ENCODE measurements at regions not wholly inside any gene's neighbourhood (a gene's known extent, or its start where the extent isn't known, plus 50 kb on each side); places are given as distances from the start of the nearest gene placed in this dataset.
"Not testable (repeated sequence)": the region's sequence is repeated elsewhere in the genome, so short reads cannot be mapped to it uniquely, and the experiment has no call there.

DNA sequence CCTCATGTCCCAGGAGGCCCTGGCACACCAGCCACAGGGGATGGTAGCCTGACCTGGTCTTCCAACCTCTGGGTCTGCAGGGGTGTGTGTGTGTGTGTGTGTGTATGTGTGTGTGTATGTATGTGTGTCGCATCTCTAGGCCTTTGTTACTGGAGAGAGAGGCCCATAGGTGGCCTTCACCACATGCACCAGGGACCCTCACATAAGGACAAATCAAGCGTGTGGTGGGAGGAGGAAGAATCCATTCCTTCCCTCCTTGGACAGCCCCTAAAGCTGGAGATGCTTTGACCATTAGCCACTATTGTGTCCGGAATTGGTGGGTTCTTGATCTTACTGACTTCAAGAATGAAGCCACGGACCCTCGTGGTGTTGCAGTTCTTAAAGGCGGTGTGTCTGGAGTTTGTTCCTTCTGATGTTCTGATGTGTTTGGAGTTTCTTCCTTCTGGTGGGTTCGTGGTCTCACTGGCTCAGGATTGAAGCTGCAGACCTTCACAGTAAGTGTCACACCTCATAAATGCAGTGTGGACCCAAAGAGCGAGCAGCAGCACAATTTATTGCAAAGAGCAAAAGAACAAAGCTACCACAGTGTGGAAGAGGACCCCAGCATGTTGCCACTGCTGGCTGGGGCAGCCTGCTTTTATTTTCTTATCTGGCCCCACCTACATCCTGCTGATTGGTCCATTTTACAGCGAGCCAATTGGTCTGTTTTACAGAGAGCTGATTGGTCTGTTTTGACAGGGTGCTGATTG lies 104.1 kb downstream of the DDX1 start:
- H3K27me3 ChIP-seq (ENCODE audit: control insufficient read depth, insufficient read depth, low read length): no peaks in the 10 kb centered on the region
- TF ChIP-seq, protein P1, sequence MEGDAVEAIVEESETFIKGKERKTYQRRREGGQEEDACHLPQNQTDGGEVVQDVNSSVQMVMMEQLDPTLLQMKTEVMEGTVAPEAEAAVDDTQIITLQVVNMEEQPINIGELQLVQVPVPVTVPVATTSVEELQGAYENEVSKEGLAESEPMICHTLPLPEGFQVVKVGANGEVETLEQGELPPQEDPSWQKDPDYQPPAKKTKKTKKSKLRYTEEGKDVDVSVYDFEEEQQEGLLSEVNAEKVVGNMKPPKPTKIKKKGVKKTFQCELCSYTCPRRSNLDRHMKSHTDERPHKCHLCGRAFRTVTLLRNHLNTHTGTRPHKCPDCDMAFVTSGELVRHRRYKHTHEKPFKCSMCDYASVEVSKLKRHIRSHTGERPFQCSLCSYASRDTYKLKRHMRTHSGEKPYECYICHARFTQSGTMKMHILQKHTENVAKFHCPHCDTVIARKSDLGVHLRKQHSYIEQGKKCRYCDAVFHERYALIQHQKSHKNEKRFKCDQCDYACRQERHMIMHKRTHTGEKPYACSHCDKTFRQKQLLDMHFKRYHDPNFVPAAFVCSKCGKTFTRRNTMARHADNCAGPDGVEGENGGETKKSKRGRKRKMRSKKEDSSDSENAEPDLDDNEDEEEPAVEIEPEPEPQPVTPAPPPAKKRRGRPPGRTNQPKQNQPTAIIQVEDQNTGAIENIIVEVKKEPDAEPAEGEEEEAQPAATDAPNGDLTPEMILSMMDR (IDR thresholded peaks at IDR 0.05; ENCODE audit: low read depth, low read length): no peak
- no peak overlapping the region for H3K27ac ChIP-seq (ENCODE audit: low read depth, low read length)
- DNase-seq (ENCODE audit: low read depth, low spot score): no peak
- H3K4me3 ChIP-seq (ENCODE audit: low read depth, low read length): no peak overlapping the region
- H3K9me3 ChIP-seq (ENCODE audit: control insufficient read depth, insufficient read depth, low read length): peaks cover 5% of the 10 kb centered on the region; the same call in 1 of the 2 replicates
- POLR2A ChIA-PET: no interaction called here
- CTCF ChIA-PET: no interaction called here

DNA sequence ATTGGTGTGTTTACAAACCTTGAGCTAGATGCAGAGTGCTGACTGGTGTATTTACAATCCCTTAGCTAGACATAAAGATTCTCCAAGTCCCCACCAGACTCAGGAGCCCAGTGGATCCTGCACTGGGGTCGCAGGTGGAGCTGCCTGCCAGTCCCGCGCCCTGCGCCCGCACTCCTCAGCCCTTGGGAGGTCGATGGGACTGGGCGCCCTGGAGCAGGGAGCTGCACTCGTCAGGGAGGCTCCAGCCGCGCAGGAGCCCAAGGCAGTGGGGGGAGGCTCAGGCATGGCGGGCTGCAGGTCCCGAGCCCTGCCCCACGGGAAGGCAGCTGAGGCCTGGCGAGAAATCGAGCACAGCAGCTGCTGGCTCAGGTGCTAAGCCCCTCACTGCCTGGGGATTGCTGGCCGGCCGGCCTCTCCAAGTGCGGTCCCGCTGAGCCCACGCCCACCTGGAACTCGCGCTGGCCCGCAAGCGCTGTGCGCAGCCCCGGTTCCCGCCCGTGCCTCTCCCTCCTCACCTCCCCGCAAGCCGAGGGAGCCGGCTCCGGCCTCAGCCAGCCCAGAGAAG lies 105.0 kb downstream of the DDX1 start:
- H3K27ac ChIP-seq (ENCODE audit: low read depth, low read length); H3K27me3 ChIP-seq (ENCODE audit: control insufficient read depth, insufficient read depth, low read length); H3K4me3 ChIP-seq (ENCODE audit: low read depth, low read length); DNase-seq (ENCODE audit: low read depth, low spot score); POLR2A ChIA-PET; H3K9me3 ChIP-seq (ENCODE audit: control insufficient read depth, insufficient read depth, low read length); CTCF ChIA-PET: not testable (repeated sequence)

DNA sequence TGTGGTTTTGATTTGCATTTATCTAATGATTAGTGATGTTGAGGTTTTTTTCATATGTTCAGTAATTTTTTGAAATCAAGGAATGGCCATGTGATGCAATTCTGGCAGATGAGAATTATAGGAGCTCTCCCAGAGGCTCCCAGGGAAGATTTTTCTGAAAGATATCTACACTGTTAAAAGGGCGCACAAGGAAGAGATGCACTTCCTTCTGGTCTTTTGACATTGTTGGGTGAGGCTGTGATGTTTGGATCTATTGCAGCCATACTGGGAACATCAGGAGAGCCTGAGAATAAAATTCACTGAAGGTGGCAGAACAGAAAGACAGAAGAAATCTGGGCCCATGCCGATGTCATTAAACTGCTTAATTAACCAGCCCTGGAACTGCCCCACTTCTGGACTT lies 108.5 kb downstream of the DDX1 start:
- CTCF ChIA-PET: no interaction called here
- H3K4me3 ChIP-seq (ENCODE audit: low read depth, low read length): no peak overlapping the region
- POLR2A ChIA-PET: no interaction called here

DNA sequence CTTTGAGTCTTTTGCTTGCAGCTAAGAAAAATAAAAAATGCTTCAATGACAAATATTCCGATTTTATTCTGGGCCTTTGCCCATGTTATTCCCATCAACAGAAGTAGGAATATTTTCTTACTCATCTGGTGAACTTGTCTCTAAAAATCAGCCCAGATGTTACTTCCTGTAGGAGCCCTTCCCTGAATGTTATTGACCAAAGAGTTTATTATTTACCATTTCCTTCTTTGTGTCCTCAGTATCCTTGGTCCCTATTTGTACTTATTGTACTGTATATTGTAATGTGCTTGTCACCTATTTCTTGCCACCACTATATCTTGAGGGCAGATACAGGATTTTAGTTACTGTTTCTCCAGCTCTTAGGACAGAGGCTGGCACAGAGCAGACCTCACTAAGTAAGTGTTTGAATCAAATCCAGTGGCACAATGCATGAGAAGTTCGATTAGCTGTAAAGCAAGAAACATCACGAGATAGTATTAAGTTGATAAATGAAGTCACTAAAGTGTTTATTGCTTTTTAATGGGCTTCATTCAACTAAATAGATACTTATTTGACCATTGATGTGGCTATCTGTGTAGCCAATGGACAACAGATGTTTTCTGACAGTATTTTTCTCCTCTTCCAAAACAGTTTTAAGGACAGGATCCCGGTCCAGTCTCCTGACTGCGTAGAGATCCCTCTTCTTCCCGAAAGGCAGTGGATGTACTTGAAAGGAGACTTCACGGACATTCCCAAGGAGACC lies 109.1 kb downstream of the DDX1 start:
- TF ChIP-seq, protein P1 (IDR thresholded peaks at IDR 0.05; ENCODE audit: low read depth, low read length): no peak
- no peaks in the 10 kb centered on the region; the same call in 1 of the 2 replicates for H3K9me3 ChIP-seq (ENCODE audit: control insufficient read depth, insufficient read depth, low read length)
- no peak overlapping the region for H3K4me3 ChIP-seq (ENCODE audit: low read depth, low read length)
- POLR2A ChIA-PET: no interaction called here
- no peak overlapping the region for H3K27ac ChIP-seq (ENCODE audit: low read depth, low read length)
- H3K27me3 ChIP-seq (ENCODE audit: control insufficient read depth, insufficient read depth, low read length): no peaks in the 10 kb centered on the region
- DNase-seq (ENCODE audit: low read depth, low spot score): no peak
- CTCF ChIA-PET: no interaction called here

More for the DNA sequence above, 108.5 kb downstream of the DDX1 start:
- no peak for DNase-seq (ENCODE audit: low read depth, low spot score)
- no peaks in the 10 kb centered on the region; the same call in 1 of the 2 replicates for H3K9me3 ChIP-seq (ENCODE audit: control insufficient read depth, insufficient read depth, low read length)
- TF ChIP-seq, protein P1 (IDR thresholded peaks at IDR 0.05; ENCODE audit: low read depth, low read length): no peak
- H3K27ac ChIP-seq (ENCODE audit: low read depth, low read length): no peak overlapping the region
- no peaks in the 10 kb centered on the region for H3K27me3 ChIP-seq (ENCODE audit: control insufficient read depth, insufficient read depth, low read length)

DNA sequence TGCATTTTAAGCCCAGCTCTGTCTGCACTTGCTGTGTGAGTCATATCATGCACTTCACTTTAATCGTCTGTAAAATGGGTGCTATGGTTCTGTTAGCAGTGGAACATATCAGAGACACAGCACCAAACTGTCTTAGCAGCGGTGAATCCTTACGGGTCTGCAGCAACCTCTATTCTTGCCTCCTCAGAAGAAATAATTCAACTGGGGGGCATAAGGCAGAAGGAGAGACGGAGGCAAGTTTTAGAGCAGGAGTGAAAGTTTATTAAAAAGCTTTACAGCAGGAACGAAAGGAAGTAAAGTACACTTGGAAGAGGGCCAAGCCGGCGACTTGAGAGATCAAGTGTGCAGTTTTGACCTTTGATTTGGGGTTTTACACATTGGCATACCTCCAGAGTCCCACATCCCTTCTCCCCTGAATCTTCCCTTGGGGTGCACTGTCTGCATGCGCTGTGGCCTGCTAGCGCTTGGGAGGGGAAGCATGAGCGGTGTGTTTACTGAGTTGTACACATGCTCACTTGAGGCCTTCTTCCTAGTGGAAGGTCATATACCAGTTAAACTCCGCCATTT lies 109.8 kb downstream of the DDX1 start:
- ChIA-PET POLR2A (no interaction called here), CTCF (no interaction called here)
- Histone ChIP-seq H3K27me3 (ENCODE audit: control insufficient read depth, insufficient read depth, low read length) (no peaks in the 10 kb centered on the region), H3K9me3 (ENCODE audit: control insufficient read depth, insufficient read depth, low read length) (no peaks in the 10 kb centered on the region; the same call in 1 of the 2 replicates), H3K27ac (ENCODE audit: low read depth, low read length) (no peak overlapping the region), H3K4me3 (ENCODE audit: low read depth, low read length) (no peak overlapping the region)
- TF ChIP-seq, protein P1 (IDR thresholded peaks at IDR 0.05; ENCODE audit: low read depth, low read length): no peak
- DNase-seq (ENCODE audit: low read depth, low spot score): no peak

Data from AG04450 (cell line).